Adrenal gland (tissue), 9 donors: ENCODE measurements at regions not wholly inside any gene's neighbourhood (a gene's known extent, or its start where the extent isn't known, plus 50 kb on each side); places are given as distances from the start of the nearest gene placed in this dataset.
"Not testable (repeated sequence)": the region's sequence is repeated elsewhere in the genome, so short reads cannot be mapped to it uniquely, and the experiment has no call there.

ENCODE experiments used
- DNase-seq, 7 donors: peaks; one replicate each; pipeline ENCODE4 v3.0.0-alpha.2; 2019 to 2020
- H3K27ac ChIP-seq, 5 donors: fragments of 200-600 bp; sonication (generic) in 4 of 5; 1 replicate in 3 of 5; 2 replicates in 2 of 5; pipeline versions ENCODE4 v1.5.1 to v1.8.0; 2016 to 2020; ENCODE audit warnings: mild to moderate bottlenecking in 1 of 5
- H3K27me3 ChIP-seq: fragments of 200-600 bp; 2 replicates; pipeline ENCODE4 v1.8.0; 2021
- H3K36me3 ChIP-seq, 2 donors: fragments of 200-600 bp; replicated peaks in 1 of 2; 1 replicate in 1 of 2; 2 replicates in 1 of 2; pipeline versions ENCODE4 v1.5.1 to v1.8.0; 2018 to 2022
- H3K4me1 ChIP-seq, 2 donors: fragments of 200-600 bp; replicated peaks in 1 of 2; 1 replicate in 1 of 2; 2 replicates in 1 of 2; pipeline versions ENCODE4 v1.5.1 to v1.8.0; 2018 to 2021
- H3K4me3 ChIP-seq, 4 donors: fragments of 200-600 bp; sonication (generic) in 3 of 4; one replicate each; pipeline ENCODE4 v1.5.1; 2016 to 2018
- H3K9me3 ChIP-seq, 3 donors: fragments of 200-600 bp; sonication (generic) in 1 of 3; replicated peaks in 1 of 3; 1 replicate in 2 of 3; 2 replicates in 1 of 3; pipeline versions ENCODE4 v1.5.1 to v1.8.0; 2016 to 2021
- CTCF ChIP-seq, 6 experiments: fragments of 450-650 bp in 4 of 6; fragments of 200-600 bp in 2 of 6; sonication (generic) in 1 of 6; IDR thresholded peaks; 1 replicate in 5 of 6; 2 replicates in 1 of 6; pipeline versions ENCODE4 v1.5.1 to v1.8.0; 2016 to 2021; ENCODE audit warnings: antibody characterized with exemption in 6 of 6, mild to moderate bottlenecking in 2 of 6, moderate library complexity in 1 of 6
- POLR2A ChIP-seq, 2 donors: fragments of 450-650 bp; IDR thresholded peaks; one replicate each; pipeline ENCODE4 v1.6.1; 2017; ENCODE audit warnings: antibody characterized with exemption in 2 of 2, mild to moderate bottlenecking in 2 of 2, moderate library complexity in 1 of 2
- WGBS, 4 donors: extraction: QIAGEN DNeasy Blood & Tissue Kit in 2 of 4; methylation state at CpG; one replicate each; pipeline versions ENCODE4 v1.1.5 to v1.1.7; 2013 to 2017; 5-methylcytosine and 5-hydroxymethylcytosine counted together
- intact Hi-C, 2 donors: fragments of 100-400 bp; cut with DNase I; formaldehyde crosslinking; loops; one replicate each; pipeline versions ENCODE4 v1.14.1 to v1.15.0; 2022 to 2023
- donor health status: healthy with polysubstance abuse.
- donor health status: Bipolar disorder and iron deficiency.
- donor health status: DM: yes; HTN: yes; CAD: no.
- donor health status: DM: no; HTN: no; CAD: no.
- donor health status: DM: no; HTN: no; CAD: no.

- intact Hi-C loops = no loop called here
- Histone ChIP-seq H3K4me3 (no peak overlapping the region), H3K27ac (no peak overlapping the region), H3K4me1 (no peaks in the 10 kb centered on the region), H3K9me3 (no peaks in the 10 kb centered on the region), H3K36me3 (no peaks in the 10 kb centered on the region), H3K27me3 (no peaks in the 10 kb centered on the region)
- WGBS, 4 donors = 85 to 94% (median 89%) methylated on average over 3 of the region's 3 CpGs
- TF ChIP-seq CTCF (IDR thresholded peaks at IDR 0.05) = no peak
- no peak for TF ChIP-seq POLR2A (IDR thresholded peaks at IDR 0.05)
- DNase-seq = no peak
These were observed 112.3 kb downstream of the PCSK1 start for GRCh38 chr5:96320797-96321196.

GRCh38 chr5:96319981-96320739 is 112.9 kb downstream of the PCSK1 start:
- H3K4me3 ChIP-seq, H3K4me1 ChIP-seq, DNase-seq, H3K36me3 ChIP-seq, H3K27me3 ChIP-seq, H3K27ac ChIP-seq, H3K9me3 ChIP-seq, intact Hi-C loops: not testable (repeated sequence)
- WGBS, 4 donors = 81 to 93% (median 86%) methylated on average over 9 to 11 of the region's 11 CpGs

GRCh38 chr5:96318569-96319110 is 114.4 kb downstream of the PCSK1 start:
- no peak overlapping the region for H3K4me3 ChIP-seq
- no peaks in the 10 kb centered on the region for H3K4me1 ChIP-seq
- H3K27ac ChIP-seq = no peak overlapping the region
- H3K9me3 ChIP-seq = no peaks in the 10 kb centered on the region
- no peaks in the 10 kb centered on the region for H3K36me3 ChIP-seq
- H3K27me3 ChIP-seq = no peaks in the 10 kb centered on the region
- 82 to 95% (median 94%) methylated on average over 1 of the region's 1 CpG for WGBS, 4 donors
- no peak for TF ChIP-seq CTCF (IDR thresholded peaks at IDR 0.05)
- no peak for TF ChIP-seq POLR2A (IDR thresholded peaks at IDR 0.05)
- intact Hi-C loops = no loop called here
- DNase-seq = no peak

- no peak for DNase-seq
- intact Hi-C loops = no loop called here
- 68 to 85% (median 78%) methylated on average over 3 of the region's 3 CpGs for WGBS, 4 donors
These were observed 115.1 kb downstream of the PCSK1 start for GRCh38 chr5:96317945-96318344.

More at GRCh38 chr5:96317945-96318344, 115.1 kb downstream of the PCSK1 start:
- Histone ChIP-seq H3K27ac (no peak overlapping the region), H3K9me3 (no peaks in the 10 kb centered on the region), H3K4me1 (no peaks in the 10 kb centered on the region), H3K36me3 (no peaks in the 10 kb centered on the region), H3K27me3 (no peaks in the 10 kb centered on the region), H3K4me3 (no peak overlapping the region)
- no peak for TF ChIP-seq CTCF (IDR thresholded peaks at IDR 0.05)
